ENCODE measurements at regions not wholly inside any gene's neighbourhood (a gene's known extent, or its start where the extent isn't known, plus 50 kb on each side); places are given as distances from the start of the nearest gene placed in this dataset.
"Not testable (repeated sequence)": the region's sequence is repeated elsewhere in the genome, so short reads cannot be mapped to it uniquely, and the experiment has no call there.

- no peak for DNase-seq (ENCODE audit: low spot score)
Measured at GRCh38 chr14:77985211-77985615, 185.0 kb upstream of the NRXN3 start.

GRCh38 chr14:77986773-77987172, 183.4 kb upstream of the NRXN3 start:
- DNase-seq (ENCODE audit: low spot score), result no peak

- DNase-seq (ENCODE audit: low spot score), result no peak
Measured at GRCh38 chr14:77988096-77988870, 181.9 kb upstream of the NRXN3 start.

GRCh38 chr14:77988970-77989369, 181.2 kb upstream of the NRXN3 start:
- DNase-seq (ENCODE audit: low spot score), result no peak

- no peak for DNase-seq (ENCODE audit: low spot score)
Measured at GRCh38 chr14:77989441-77989991, 180.7 kb upstream of the NRXN3 start.

- no peak for DNase-seq (ENCODE audit: low spot score)
Measured at GRCh38 chr14:77990337-77990736, 179.8 kb upstream of the NRXN3 start.

GRCh38 chr14:77991128-77991772, 178.9 kb upstream of the NRXN3 start:
- no peak for DNase-seq (ENCODE audit: low spot score)

- no peak for DNase-seq (ENCODE audit: low spot score)
Measured at GRCh38 chr14:78005325-78005724, 164.8 kb upstream of the NRXN3 start.

- no peak for DNase-seq (ENCODE audit: low spot score)
Measured at GRCh38 chr14:78007160-78007559, 163.0 kb upstream of the NRXN3 start.

GRCh38 chr14:78010688-78011087, 159.5 kb upstream of the NRXN3 start:
- DNase-seq (ENCODE audit: low spot score), result no peak

DNA sequence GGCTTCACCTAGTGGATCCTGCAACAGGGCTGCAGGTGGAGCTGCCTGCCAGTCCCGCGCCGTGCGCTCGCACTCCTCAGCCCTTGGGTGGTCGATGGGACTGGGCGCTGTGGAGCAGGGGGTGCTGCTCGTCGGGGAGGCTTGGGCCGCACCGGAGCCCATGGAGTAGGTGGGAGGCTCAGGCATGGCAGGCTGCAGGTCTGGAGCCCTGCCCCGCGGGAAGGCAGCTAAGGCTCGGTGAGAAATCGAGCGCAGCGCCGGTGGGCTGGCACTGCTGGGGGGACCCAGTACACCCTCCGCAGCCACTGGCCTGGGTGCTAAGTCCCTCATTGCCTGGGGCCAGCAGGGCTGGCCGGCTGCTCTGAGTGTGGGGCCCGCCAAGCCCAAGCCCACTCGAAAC, 156.3 kb upstream of the NRXN3 start:
- not testable (repeated sequence) for DNase-seq (ENCODE audit: low spot score)

DNA sequence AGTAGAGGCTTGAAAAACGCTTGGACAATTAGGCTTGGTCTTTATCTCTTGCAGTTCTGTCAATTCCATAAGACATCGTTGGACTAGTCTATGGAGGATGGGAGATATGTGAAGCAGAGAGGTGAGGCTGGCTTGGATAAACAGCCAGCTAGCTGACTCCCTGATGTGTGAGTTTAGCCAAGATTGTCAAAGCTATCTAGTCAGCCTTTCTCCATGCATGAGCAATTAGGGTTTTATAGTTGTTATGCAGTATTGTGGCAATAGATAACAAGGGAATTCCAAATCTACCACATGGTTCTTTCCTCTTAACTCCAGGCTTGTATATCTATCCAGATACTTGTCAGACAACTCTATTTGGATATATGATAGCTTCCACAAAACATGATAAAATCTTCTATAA, 153.6 kb upstream of the NRXN3 start:
- DNase-seq (ENCODE audit: low spot score), result no peak

GRCh38 chr14:78018283-78018682, 151.9 kb upstream of the NRXN3 start:
- no peak for DNase-seq (ENCODE audit: low spot score)

- peak; percentile 66 for DNase-seq (ENCODE audit: low spot score)
Measured at GRCh38 chr14:78022059-78022458, 148.1 kb upstream of the NRXN3 start.

DNA sequence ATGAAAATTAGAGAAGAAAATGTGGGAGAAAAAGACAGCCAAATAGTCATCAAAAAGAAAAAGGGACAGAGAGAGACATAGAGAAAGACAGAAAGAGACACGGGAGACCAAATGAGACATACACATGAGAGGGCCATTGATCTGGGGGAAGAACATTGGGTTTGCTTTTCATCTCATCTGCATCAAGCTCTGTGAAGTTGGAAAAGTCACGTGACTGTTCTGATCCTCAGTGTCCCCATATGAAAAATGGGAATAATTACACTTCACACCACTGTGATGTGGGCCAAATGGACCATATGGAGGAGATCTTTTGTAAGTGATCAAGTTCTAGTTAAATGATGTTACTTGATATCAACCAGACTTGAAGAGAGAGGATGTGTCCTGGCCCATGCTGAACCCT, 147.1 kb upstream of the NRXN3 start:
- DNase-seq (ENCODE audit: low spot score), result no peak

GRCh38 chr14:78028471-78028870, 141.7 kb upstream of the NRXN3 start:
- no peak for DNase-seq (ENCODE audit: low spot score)

DNA sequence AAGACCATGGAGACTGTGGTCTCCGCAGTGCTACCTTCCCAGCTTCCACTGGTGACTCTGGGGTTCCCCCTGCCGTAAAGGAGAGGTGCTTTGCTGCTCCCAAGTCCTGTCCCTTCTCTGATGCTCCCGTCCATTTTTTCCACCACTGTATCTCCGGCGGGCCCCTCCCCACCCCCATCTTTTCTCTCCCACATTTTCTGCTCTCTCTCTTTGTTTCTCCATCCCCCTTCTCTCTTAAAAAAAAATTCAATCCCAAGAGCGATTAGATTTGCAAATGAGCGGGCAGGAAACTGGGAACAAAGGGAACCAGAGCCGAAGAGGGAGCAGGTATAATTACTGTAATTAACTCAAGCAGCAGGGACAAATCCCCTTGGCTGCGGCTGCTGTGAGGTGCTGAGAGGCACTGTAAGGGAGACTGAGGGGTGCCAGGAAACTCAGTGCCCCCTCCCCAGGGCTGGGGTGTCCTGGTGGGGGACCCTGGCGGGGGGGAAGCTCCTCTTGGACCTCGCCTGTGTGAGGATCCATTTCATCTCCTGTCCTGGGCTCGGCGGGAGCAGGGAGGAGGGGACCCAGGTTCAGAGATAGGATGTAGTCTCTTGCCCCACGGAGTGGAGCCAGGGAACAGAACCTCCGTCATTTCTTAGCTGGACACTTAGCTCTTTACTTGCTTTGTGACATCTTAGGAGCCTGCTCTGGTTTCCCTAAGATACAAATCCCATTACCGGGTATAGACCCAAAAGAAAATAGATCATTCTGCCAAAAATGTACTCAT, 140.4 kb upstream of the NRXN3 start:
- no peak for DNase-seq (ENCODE audit: low spot score)

DNA sequence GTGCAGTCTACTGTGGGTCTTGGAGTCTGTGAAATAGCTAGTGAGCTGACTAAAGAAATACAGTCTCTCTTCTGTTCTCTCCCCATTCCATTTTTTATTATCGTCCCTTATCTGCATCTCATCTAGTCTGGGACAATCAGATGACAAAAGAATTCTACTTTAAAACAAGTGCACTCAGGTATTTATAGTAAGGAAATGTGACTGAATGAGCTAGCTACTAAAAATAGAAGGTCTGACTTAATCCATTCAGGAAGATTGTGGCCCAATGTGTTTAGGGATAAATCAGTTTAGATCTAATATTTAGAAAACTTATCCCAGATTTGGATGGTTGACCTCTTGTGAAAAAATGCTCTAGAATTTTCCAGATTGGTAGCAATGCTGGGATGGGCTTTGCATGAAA, 126.8 kb upstream of the NRXN3 start:
- no peak for DNase-seq (ENCODE audit: low spot score)

GRCh38 chr14:78048120-78048519, 122.1 kb upstream of the NRXN3 start:
- DNase-seq (ENCODE audit: low spot score), result peak; percentile 33

DNA sequence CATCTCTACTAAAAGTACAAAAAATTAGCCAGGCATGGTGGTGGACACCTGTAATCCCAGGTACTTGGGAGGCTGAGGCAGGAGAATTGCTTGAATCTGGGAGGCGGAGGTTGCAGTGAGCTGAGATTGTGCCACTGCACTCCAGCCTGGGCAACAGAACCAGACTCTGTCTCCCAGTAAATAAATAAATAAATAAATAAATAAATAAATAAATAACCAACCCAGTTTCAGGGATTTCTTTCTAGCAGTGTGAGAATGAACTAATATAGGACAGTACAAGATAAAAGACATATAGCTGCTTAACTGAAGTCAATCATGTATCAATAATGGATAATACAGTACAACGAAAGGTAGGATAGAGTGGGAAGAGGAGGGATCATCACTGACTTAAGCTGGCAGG, 113.3 kb upstream of the NRXN3 start:
- not testable (repeated sequence) for DNase-seq (ENCODE audit: low spot score)

GRCh38 chr14:78070344-78070743, 99.8 kb upstream of the NRXN3 start:
- DNase-seq (ENCODE audit: low spot score), result no peak

- DNase-seq (ENCODE audit: low spot score), result no peak
Measured at GRCh38 chr14:78071016-78071549, 99.1 kb upstream of the NRXN3 start.
